Cardiac muscle cell (in vitro differentiated cells and primary cell): ENCODE measurements at regions not wholly inside any gene's neighbourhood (a gene's known extent, or its start where the extent isn't known, plus 50 kb on each side); places are given as distances from the start of the nearest gene placed in this dataset.

ENCODE experiments used
- DNase-seq, 2 donors: peaks; one replicate each; pipeline versions ENCODE4 v3.0.0 to v3.0.0-alpha.2; 2010 to 2017; ENCODE audit warnings: low read depth in 1 of 2, low spot score in 1 of 2
- H3K27ac ChIP-seq: fragments of 200-600 bp; sonication (generic); 2 replicates; pipeline ENCODE4 v1.5.1; 2016
- H3K27me3 ChIP-seq: fragments of 200-600 bp; sonication (generic); 2 replicates; pipeline ENCODE4 v1.6.0; 2016; ENCODE audit warnings: control low read depth
- H3K36me3 ChIP-seq: fragments of 200-600 bp; sonication (generic); 2 replicates; pipeline ENCODE4 v1.5.1; 2016; ENCODE audit warnings: control low read depth
- H3K4me1 ChIP-seq: fragments of 200-600 bp; sonication (generic); 2 replicates; pipeline ENCODE4 v1.8.1; 2017; ENCODE audit warnings: low read depth, mild to moderate bottlenecking, mixed run types
- H3K4me3 ChIP-seq: fragments of 200-600 bp; sonication (generic); 2 replicates; pipeline ENCODE4 v1.5.1; 2016; ENCODE audit warnings: mild to moderate bottlenecking
- H3K9me3 ChIP-seq: fragments of 200-600 bp; sonication (generic); 2 replicates; pipeline ENCODE4 v1.5.1; 2017; ENCODE audit warnings: low read depth, mild to moderate bottlenecking, control low read depth
- CTCF ChIP-seq: IDR thresholded peaks from 2 replicates; pipeline ENCODE4 v1.5.1; 2012; ENCODE audit warnings: low read depth, mild to moderate bottlenecking, low read length

GRCh38 chr16:66043326-66043725 lies 323.2 kb upstream of the CDH5 start:
- H3K4me3 ChIP-seq, result no peak overlapping the region
- TF ChIP-seq CTCF, result no peak
- H3K4me1 ChIP-seq, result no peaks in the 10 kb centered on the region
- no peak overlapping the region for H3K27ac ChIP-seq
- H3K36me3 ChIP-seq, result no peaks in the 10 kb centered on the region
- DNase-seq, result no peak
- H3K9me3 ChIP-seq, result no peaks in the 10 kb centered on the region
- no peaks in the 10 kb centered on the region for H3K27me3 ChIP-seq

DNA sequence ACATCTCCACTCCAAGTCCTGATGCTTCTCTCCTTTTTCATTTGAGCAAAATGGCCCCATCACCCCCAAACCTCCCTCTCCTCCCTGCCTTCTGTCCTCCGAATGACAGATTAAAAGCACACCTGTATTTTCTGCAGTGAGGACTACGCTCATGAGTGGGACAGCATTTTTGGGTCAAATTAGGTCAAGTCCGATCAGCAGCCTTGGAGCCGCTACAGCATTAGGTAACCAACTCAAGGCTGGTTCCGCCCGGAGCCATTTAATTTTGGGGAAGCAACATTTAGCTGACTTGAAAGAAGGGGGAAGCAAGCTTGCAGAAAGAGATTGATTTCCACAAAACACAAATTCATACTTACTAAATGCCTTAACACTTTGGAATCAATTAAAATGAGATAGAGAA lies 324.1 kb upstream of the CDH5 start:
- no peak overlapping the region for H3K27ac ChIP-seq
- no peak overlapping the region for H3K4me3 ChIP-seq
- H3K4me1 ChIP-seq, result no peaks in the 10 kb centered on the region
- no peak for DNase-seq
- H3K27me3 ChIP-seq, result no peaks in the 10 kb centered on the region
- no peak for TF ChIP-seq CTCF
- no peaks in the 10 kb centered on the region for H3K36me3 ChIP-seq
- H3K9me3 ChIP-seq, result no peaks in the 10 kb centered on the region

- Histone ChIP-seq H3K27ac (no peak overlapping the region), H3K4me1 (no peaks in the 10 kb centered on the region), H3K27me3 (no peaks in the 10 kb centered on the region), H3K9me3 (no peaks in the 10 kb centered on the region), H3K4me3 (no peak overlapping the region), H3K36me3 (no peaks in the 10 kb centered on the region)
- DNase-seq, result no peak
- no peak for TF ChIP-seq CTCF
These were observed 324.6 kb upstream of the CDH5 start for GRCh38 chr16:66041907-66042306.

- Histone ChIP-seq H3K4me3 (no peak overlapping the region), H3K9me3 (no peaks in the 10 kb centered on the region), H3K36me3 (no peaks in the 10 kb centered on the region), H3K27ac (no peak overlapping the region), H3K4me1 (peaks cover 7% of the 10 kb centered on the region), H3K27me3 (no peaks in the 10 kb centered on the region)
- TF ChIP-seq CTCF, result no peak
- no peak for DNase-seq
These were observed 326.7 kb upstream of the CDH5 start for GRCh38 chr16:66039793-66040192.

DNA sequence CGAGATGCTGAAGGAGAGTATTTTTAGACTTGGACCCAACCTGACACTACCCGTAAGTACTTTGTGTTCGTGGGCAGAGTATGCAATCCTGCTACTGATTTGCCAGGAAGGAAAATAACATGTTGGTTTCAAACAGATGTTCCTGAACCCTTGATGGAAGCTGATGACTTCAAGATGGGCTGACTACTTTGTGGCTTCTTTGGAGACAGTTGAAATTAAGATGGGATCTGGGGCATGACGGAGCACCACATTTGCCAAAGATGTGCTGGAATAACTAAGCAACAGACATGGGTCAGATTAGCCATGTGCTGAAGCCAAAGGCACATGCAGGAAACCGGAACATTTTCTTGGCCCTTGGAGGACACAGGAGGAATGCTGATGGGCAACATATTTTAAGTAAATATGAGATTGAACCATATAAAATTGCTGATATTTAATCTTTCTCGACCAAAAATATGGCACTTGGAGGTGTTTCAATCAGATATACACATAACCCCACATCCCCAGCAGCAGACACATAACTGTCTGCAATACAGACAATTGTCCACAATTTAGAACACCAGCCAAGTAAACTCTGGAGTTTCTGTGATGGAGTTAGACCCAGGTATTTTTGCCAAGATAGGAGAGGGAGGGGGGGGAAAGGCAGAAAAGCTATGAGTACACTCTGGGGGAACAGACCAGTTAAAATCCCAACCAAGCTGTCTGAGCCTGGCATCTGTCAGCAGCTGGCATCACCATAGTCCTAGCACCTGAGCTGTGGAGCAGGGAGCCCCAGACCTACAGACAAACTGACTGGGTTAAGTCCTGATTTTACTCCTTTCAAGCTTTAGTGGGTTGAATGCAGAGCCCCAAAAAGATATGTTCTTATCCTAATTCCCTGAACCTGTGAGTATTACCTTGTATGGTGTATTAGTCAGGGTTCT lies 329.4 kb upstream of the CDH5 start:
- Histone ChIP-seq H3K27ac (no peak overlapping the region), H3K27me3 (no peaks in the 10 kb centered on the region), H3K4me1 (peaks cover 7% of the 10 kb centered on the region), H3K4me3 (no peak overlapping the region), H3K36me3 (no peaks in the 10 kb centered on the region), H3K9me3 (no peaks in the 10 kb centered on the region)
- TF ChIP-seq CTCF, result no peak
- peak in 1 of 2 donors; percentile 85 for DNase-seq
